ENCODE measurements at regions not wholly inside any gene's neighbourhood (a gene's known extent, or its start where the extent isn't known, plus 50 kb on each side); places are given as distances from the start of the nearest gene placed in this dataset.

DNA sequence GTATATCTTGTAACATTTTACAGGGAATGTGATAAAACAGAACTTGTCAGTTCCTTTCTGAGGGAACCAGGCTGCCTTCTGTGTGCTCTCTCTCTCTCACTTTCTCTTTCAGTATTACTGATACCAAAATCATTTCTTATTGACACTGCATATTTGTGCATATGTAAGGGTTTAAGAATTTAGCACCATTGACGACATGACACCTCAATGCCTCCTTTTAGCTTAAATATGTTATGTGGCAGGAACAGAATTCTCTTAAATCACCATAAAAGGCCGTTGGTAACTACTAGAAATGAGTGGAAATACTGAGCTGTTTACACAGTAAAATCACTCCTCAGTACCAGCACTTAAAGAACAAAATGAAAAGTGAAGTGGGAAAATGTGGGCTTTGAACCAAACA lies 457.7 kb upstream of the SYT1 start:
- TF ChIP-seq CTCF (IDR thresholded peaks at IDR 0.05): no peak
- no peak for TF ChIP-seq POLR2A (IDR thresholded peaks at IDR 0.05)

All from thyroid gland (tissue), 4 donors.